Ovary (tissue), 7 donors: ENCODE measurements at regions not wholly inside any gene's neighbourhood (a gene's known extent, or its start where the extent isn't known, plus 50 kb on each side); places are given as distances from the start of the nearest gene placed in this dataset.

ENCODE experiments used
- DNase-seq, 5 donors: peaks; one replicate each; pipeline ENCODE4 v3.0.0-alpha.2; 2019 to 2020
- H3K27ac ChIP-seq, 2 donors: fragments of 200-600 bp; one replicate each; pipeline versions ENCODE4 v1.5.1 to v1.8.0; 2019 to 2022
- H3K27me3 ChIP-seq: fragments of 200-600 bp; one replicate; pipeline ENCODE4 v1.8.0; 2022
- H3K36me3 ChIP-seq: fragments of 200-600 bp; sonication (generic); one replicate; pipeline ENCODE4 v1.5.1; 2019
- H3K4me1 ChIP-seq: one replicate; pipeline ENCODE4 v1.8.1; 2013; ENCODE audit warnings: mild to moderate bottlenecking, moderate library complexity; ENCODE audit not compliant: insufficient read depth
- H3K4me3 ChIP-seq: fragments of 200-600 bp; sonication (generic); one replicate; pipeline ENCODE4 v1.5.1; 2017
- H3K9me3 ChIP-seq, 2 donors: fragments of 200-600 bp in 1 of 2; sonication (generic) in 1 of 2; one replicate each; pipeline versions ENCODE4 v1.5.1 to v1.8.1; 2013 to 2019; ENCODE audit warnings: mild to moderate bottlenecking in 1 of 2, moderate library complexity in 1 of 2
- EP300 ChIP-seq: sonication (generic); formaldehyde crosslinking; IDR thresholded peaks from one replicate; pipeline ENCODE4 v1.6.1; 2017; ENCODE audit warnings: antibody characterized with exemption
- POLR2A ChIP-seq: fragments of 450-650 bp; IDR thresholded peaks from one replicate; pipeline ENCODE4 v1.6.1; 2017; ENCODE audit warnings: antibody characterized with exemption, mild to moderate bottlenecking, moderate library complexity
- WGBS, 3 donors: extraction: QIAGEN DNeasy Blood & Tissue Kit in 1 of 3; methylation state at CpG; one replicate each; pipeline versions ENCODE4 v1.1.5 to v1.1.7; 2013 to 2017; 5-methylcytosine and 5-hydroxymethylcytosine counted together
- intact Hi-C, 4 donors: fragments of 100-400 bp; cut with DNase I; formaldehyde crosslinking; loops; one replicate each; pipeline versions ENCODE4 v1.11.0 to v1.15.1; 2022 to 2023
- TF ChIP-seq, protein P1 (sequence below), 3 donors: fragments of 450-650 bp in 2 of 3; fragments of 200-600 bp in 1 of 3; IDR thresholded peaks; one replicate each; pipeline versions ENCODE4 v1.5.1 to v1.8.0; 2016 to 2022; ENCODE audit warnings: antibody characterized with exemption in 3 of 3, mild to moderate bottlenecking in 1 of 3
- donor health status: DM: no; HTN: no; CAD: no; lungs with moderate emphysema.
- donor health status: DM: no; HTN: no; CAD: no.
- donor health status: Bipolar disorder and iron deficiency.
- donor health status: DM: no; HTN: no; CAD: no.
- donor health status: DM: yes; HTN: yes; CAD: no.

DNA sequence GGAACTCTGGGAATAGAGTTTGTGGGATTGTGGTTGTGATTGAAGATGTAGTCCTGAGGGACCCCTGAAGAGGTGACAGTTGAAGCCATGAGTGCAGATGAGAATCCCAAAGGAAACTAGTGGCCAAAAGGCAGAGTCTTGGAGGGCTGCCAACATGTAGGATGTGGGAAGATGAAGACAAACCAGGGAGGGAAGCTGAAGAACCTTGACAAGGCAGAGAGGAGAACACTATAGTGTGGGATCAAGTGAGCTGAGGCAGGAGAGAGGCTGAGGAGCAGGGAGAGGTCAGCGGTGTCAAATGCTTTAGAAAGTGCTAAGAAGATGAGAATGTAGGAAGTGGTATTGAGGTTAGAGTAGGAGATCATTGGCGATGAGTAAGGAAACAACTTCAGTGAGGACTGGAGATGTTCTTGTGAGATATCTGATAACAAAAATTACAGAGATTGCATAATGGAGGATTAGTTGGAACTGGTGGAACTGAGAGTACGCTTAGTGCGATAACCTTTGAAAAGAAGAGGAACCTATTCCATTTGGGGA lies 88.5 kb upstream of the VCAM1 start:
- H3K4me1 ChIP-seq: no peaks in the 10 kb centered on the region
- no peak overlapping the region for H3K4me3 ChIP-seq
- TF ChIP-seq EP300: no peak
- TF ChIP-seq, protein P1, sequence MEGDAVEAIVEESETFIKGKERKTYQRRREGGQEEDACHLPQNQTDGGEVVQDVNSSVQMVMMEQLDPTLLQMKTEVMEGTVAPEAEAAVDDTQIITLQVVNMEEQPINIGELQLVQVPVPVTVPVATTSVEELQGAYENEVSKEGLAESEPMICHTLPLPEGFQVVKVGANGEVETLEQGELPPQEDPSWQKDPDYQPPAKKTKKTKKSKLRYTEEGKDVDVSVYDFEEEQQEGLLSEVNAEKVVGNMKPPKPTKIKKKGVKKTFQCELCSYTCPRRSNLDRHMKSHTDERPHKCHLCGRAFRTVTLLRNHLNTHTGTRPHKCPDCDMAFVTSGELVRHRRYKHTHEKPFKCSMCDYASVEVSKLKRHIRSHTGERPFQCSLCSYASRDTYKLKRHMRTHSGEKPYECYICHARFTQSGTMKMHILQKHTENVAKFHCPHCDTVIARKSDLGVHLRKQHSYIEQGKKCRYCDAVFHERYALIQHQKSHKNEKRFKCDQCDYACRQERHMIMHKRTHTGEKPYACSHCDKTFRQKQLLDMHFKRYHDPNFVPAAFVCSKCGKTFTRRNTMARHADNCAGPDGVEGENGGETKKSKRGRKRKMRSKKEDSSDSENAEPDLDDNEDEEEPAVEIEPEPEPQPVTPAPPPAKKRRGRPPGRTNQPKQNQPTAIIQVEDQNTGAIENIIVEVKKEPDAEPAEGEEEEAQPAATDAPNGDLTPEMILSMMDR (IDR thresholded peaks at IDR 0.05): no peak
- no peak for TF ChIP-seq POLR2A
- no peaks in the 10 kb centered on the region for H3K36me3 ChIP-seq
- DNase-seq: no peak
- H3K27me3 ChIP-seq: no peaks in the 10 kb centered on the region
- no peak overlapping the region for H3K27ac ChIP-seq
- 84 to 85% (median 84%) methylated on average over 4 of the region's 4 CpGs for WGBS, 3 donors
- H3K9me3 ChIP-seq: no peaks in the 10 kb centered on the region
- intact Hi-C loops: no loop called here

DNA sequence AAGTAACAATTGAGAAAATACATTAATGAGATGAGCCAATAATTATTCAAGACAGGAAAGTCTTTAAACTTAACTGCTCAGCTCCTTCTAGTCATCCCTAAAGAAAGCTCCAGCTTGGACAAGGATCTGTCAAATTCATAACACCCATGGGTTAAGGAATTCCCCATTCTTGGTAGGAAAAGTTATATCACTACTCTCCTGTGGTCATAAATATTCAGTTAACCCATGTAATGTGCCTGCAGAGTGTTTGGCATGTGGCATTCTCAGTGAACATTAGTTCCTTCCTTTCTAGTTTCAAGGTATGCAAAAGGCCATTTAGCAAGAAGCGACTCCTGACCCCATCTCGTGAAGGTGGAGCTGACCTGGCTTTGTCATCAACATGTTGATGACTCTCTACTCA lies 76.7 kb upstream of the VCAM1 start:
- intact Hi-C loops: no loop called here
- WGBS, 3 donors: 81 to 94% (median 89%) methylated on average over 2 of the region's 2 CpGs
- Histone ChIP-seq H3K36me3 (no peaks in the 10 kb centered on the region), H3K27ac (no peak overlapping the region), H3K4me3 (no peak overlapping the region), H3K9me3 (no peaks in the 10 kb centered on the region), H3K4me1 (peaks cover 1% of the 10 kb centered on the region), H3K27me3 (no peaks in the 10 kb centered on the region)
- no peak for TF ChIP-seq POLR2A
- TF ChIP-seq, protein P1 (IDR thresholded peaks at IDR 0.05): no peak
- no peak for TF ChIP-seq EP300
- no peak for DNase-seq

DNA sequence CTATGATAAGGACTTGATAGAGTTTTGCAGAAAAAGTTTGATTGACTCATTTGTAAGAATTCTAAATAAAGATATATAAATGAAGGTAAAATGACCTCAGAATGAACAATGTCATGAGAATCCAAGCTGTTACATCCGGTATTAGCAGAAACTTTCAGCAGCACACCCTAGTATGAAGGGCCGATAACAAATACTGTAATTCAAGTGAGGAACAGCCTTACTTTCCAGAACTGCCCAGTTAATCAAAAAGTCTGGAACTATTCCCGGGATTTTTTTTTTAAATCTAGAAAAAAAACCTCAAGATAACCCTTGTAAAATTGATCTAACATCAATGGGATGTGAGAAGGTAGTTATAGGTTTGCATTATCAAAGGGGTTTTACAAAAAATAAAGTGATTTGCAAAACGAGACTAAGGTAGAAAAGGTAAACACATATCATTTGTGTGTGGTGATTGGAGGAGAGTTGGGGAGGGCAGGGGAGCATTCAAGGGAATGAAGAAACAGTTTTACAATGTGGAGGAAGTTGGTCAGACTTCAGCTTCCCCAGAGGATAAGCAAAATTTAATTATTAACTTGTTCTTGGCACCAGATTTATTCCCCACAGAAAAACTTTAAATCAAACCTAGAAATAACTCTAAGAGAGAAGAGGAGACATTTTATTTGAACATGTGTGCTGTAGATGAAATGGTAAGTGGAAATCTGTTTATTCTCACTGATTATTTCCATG lies 75.9 kb upstream of the VCAM1 start:
- H3K4me1 ChIP-seq: peaks cover 1% of the 10 kb centered on the region
- H3K36me3 ChIP-seq: no peaks in the 10 kb centered on the region
- no peaks in the 10 kb centered on the region for H3K9me3 ChIP-seq
- intact Hi-C loops: no loop called here
- DNase-seq: no peak
- WGBS, 3 donors: 3 to 6% (median 4%) methylated on average over 4 of the region's 4 CpGs
- H3K27me3 ChIP-seq: no peaks in the 10 kb centered on the region
- TF ChIP-seq EP300 (no peak), POLR2A (no peak)
- TF ChIP-seq, protein P1 (IDR thresholded peaks at IDR 0.05): no peak
- no peak overlapping the region for H3K4me3 ChIP-seq
- no peak overlapping the region for H3K27ac ChIP-seq

DNA sequence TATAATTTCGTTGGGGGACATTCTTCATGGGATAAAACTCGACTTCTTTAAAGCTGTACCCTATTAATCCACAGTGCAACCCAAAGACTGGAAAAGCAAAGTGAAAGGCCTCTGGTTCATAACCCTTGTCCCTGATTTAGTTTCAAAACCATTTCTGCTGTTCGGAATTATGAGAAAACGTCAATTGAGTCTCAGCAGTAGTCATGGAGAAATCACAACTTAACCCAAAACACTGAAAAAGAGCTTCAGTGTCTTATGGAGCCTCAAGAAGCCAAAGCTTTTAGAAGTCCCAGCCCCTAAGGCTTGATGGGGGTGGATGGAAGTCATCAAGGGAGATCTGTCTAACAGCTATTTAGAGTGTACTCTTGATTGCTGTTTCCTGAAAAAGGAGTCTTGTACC lies 73.5 kb upstream of the VCAM1 start:
- Histone ChIP-seq H3K4me1 (peaks cover 1% of the 10 kb centered on the region), H3K27me3 (no peaks in the 10 kb centered on the region), H3K27ac (no peak overlapping the region), H3K36me3 (no peaks in the 10 kb centered on the region), H3K4me3 (no peak overlapping the region), H3K9me3 (no peaks in the 10 kb centered on the region)
- intact Hi-C loops: no loop called here
- no peak for DNase-seq
- TF ChIP-seq, protein P1 (IDR thresholded peaks at IDR 0.05): no peak
- TF ChIP-seq POLR2A (no peak), EP300 (no peak)
- WGBS, 3 donors: 78 to 82% (median 81%) methylated on average over 4 of the region's 4 CpGs
